K562 (cell line): ENCODE measurements at regions not wholly inside any gene's neighbourhood (a gene's known extent, or its start where the extent isn't known, plus 50 kb on each side); places are given as distances from the start of the nearest gene placed in this dataset.

Source experiments
- ATAC-seq: fragments of 200-7000 bp; cut with Tn5 transposase; 3 replicates; pipeline ENCODE4 v1.9.1; 2020; ENCODE audit warnings: moderate library complexity
- BruUV-seq: library from RNA; stranded (reverse); fragments of 400-500 nt; replicated peaks from 2 replicates; lab custom pipeline; 2021; lab: Mats Ljungman, UMichigan
- CTCF ChIA-PET: fragments of 300-600 bp; formaldehyde crosslinking; extraction: SDS; loops from one replicate; lab custom pipeline; 2021; ENCODE audit warnings: low intra/inter-chr PET ratio; lab: Yijun Ruan, JAX
- POLR2A ChIA-PET: fragments of 300-600, 350-650 bp; sonication (Branson Sonifier 250); formaldehyde crosslinking; extraction: SDS; loops from one replicate; lab custom pipeline; 2021; ENCODE audit warnings: antibody characterized with exemption, inconsistent platforms; lab: Yijun Ruan, JAX
- DNase-seq, 4 experiments: peaks; one replicate each; pipeline versions ENCODE4 v3.0.0 to v3.0.0-alpha.2; 2011 to 2018; ENCODE audit warnings: low spot score in 3 of 4, mixed read lengths in 3 of 4; ENCODE audit errors: extremely low read depth in 1 of 4
- FAIRE-seq: peaks from 2 replicates; lab custom pipeline; 2011; peaks lifted over from hg19 to GRCh38; lab: Jason Lieb, UNC
- H2AFZ ChIP-seq: 2 replicates; pipeline ENCODE4 v1.6.0; 2011; ENCODE audit warnings: low read depth, low read length, control low read depth, inconsistent platforms
- H3K27ac ChIP-seq: fragments of 200-600 bp; 3 replicates; pipeline ENCODE4 v1.8.0; 2011; ENCODE audit warnings: low read depth, mild to moderate bottlenecking, control low read depth, inconsistent platforms, low read length, moderate library complexity, mixed read lengths; ENCODE audit errors: extremely low read depth
- H3K27me3 ChIP-seq, 2 experiments: fragments of 300-600 bp in 1 of 2; 2 replicates in 1 of 2; 3 replicates in 1 of 2; pipeline versions ENCODE4 v1.6.0 to v1.8.0; 2011; ENCODE audit warnings: inconsistent platforms in 2 of 2, low read length in 2 of 2, mild to moderate bottlenecking in 1 of 2, mixed read lengths in 1 of 2, moderate library complexity in 1 of 2; ENCODE audit not compliant: control insufficient read depth in 2 of 2, insufficient read depth in 2 of 2
- H3K36me3 ChIP-seq: fragments of 300-600 bp; 3 replicates; pipeline ENCODE4 v1.8.0; 2011; ENCODE audit warnings: mild to moderate bottlenecking, low read length, inconsistent platforms; ENCODE audit not compliant: control insufficient read depth, insufficient read depth
- H3K4me1 ChIP-seq, 2 experiments: fragments of 200-600 bp in 1 of 2; replicated peaks in 1 of 2; 2 replicates in 1 of 2; 3 replicates in 1 of 2; pipeline versions ENCODE4 v1.5.1 to v1.8.0; 2011; ENCODE audit warnings: inconsistent platforms in 2 of 2, low read length in 2 of 2, mild to moderate bottlenecking in 1 of 2, mixed read lengths in 1 of 2, moderate library complexity in 1 of 2; ENCODE audit not compliant: control insufficient read depth in 2 of 2, insufficient read depth in 2 of 2
- H3K4me2 ChIP-seq: 2 replicates; pipeline ENCODE4 v1.6.1; 2011; ENCODE audit warnings: low read length, control low read depth, inconsistent platforms, mixed read lengths; ENCODE audit not compliant: insufficient read depth
- H3K4me3 ChIP-seq: fragments of 200-600 bp; sonication (generic), shearing (Covaris generic); 2 replicates; pipeline ENCODE4 v1.5.1; 2016; ENCODE audit warnings: control low read depth, inconsistent platforms
- H3K79me2 ChIP-seq: fragments of 200-600 bp; 3 replicates; pipeline ENCODE4 v1.8.0; 2011; ENCODE audit warnings: low read length, inconsistent platforms; ENCODE audit not compliant: control insufficient read depth, insufficient read depth
- H3K9ac ChIP-seq, 2 experiments: 2 replicates each; pipeline versions ENCODE4 v1.6.0 to v1.6.1; 2011; ENCODE audit warnings: low read depth in 2 of 2, low read length in 2 of 2, control low read depth in 1 of 2, inconsistent platforms in 1 of 2, mild to moderate bottlenecking in 1 of 2, mixed read lengths in 1 of 2; ENCODE audit not compliant: insufficient read depth in 1 of 2
- H3K9me1 ChIP-seq: one replicate; pipeline ENCODE4 v1.6.0; 2011; ENCODE audit warnings: inconsistent platforms, mild to moderate bottlenecking, low read length, moderate library complexity; ENCODE audit not compliant: control insufficient read depth, insufficient read depth
- H3K9me3 ChIP-seq: replicated peaks from 2 replicates; pipeline ENCODE4 v1.5.1; 2011; ENCODE audit warnings: low read depth, low read length, inconsistent platforms; ENCODE audit not compliant: control insufficient read depth, insufficient read depth
- H4K20me1 ChIP-seq: replicated peaks from 2 replicates; pipeline ENCODE4 v1.6.1; 2011; ENCODE audit warnings: low read length, inconsistent platforms, mixed read lengths; ENCODE audit not compliant: control insufficient read depth, insufficient read depth
- CREM ChIP-seq: IDR thresholded peaks from 2 replicates; pipeline ENCODE4 v1.6.1; 2014; ENCODE audit warnings: antibody characterized with exemption, low read depth
- HNRNPL ChIP-seq: fragments of 200-400 bp; formaldehyde crosslinking; IDR thresholded peaks from 2 replicates; pipeline ENCODE4 v1.6.1; 2017; ENCODE audit warnings: low read depth, mild to moderate bottlenecking, low read length
- POLR2G ChIP-seq: fragments of 200-400 bp; formaldehyde crosslinking; IDR thresholded peaks from 2 replicates; pipeline ENCODE4 v1.6.1; 2017; ENCODE audit warnings: low read depth, mild to moderate bottlenecking, antibody characterized with exemption, low read length, moderate library complexity
- ZBTB17 ChIP-seq: fragments of 450-650 bp; formaldehyde crosslinking; IDR thresholded peaks from 2 replicates; pipeline ENCODE4 v1.4.0; 2020; ENCODE audit warnings: mild to moderate bottlenecking
- ZNF146 ChIP-seq: IDR thresholded peaks from one replicate; pipeline ENCODE4 v1.6.1; 2018; ENCODE audit warnings: missing compliant biosample characterization; ENCODE audit not compliant: unreplicated experiment
- ZNF277 ChIP-seq: fragments of 250-450 bp; sonication (Bioruptor Pico); IDR thresholded peaks from 2 replicates; pipeline ENCODE4 v1.8.0; 2022; ENCODE audit warnings: inconsistent platforms, mild to moderate bottlenecking, moderate library complexity, borderline replicate concordance
- ZNF830 ChIP-seq: fragments of 250-450 bp; sonication (Bioruptor Pico); IDR thresholded peaks from 2 replicates; pipeline ENCODE4 v1.5.0; 2021; ENCODE audit warnings: mild to moderate bottlenecking
- WGBS: fragments of 100-300 bp; shearing (Covaris generic); methylation state at CpG from one replicate; pipeline ENCODE4 v1.1.6; 2016; ENCODE audit warnings: low coverage, mixed read lengths; ENCODE audit not compliant: insufficient coverage; ENCODE audit errors: missing lambda C conversion rate; 5-methylcytosine and 5-hydroxymethylcytosine counted together
- in situ Hi-C: fragments of 300-500 bp; cut with MboI; formaldehyde crosslinking; loops from 4 replicates; pipeline ENCODE4 v1.15.0; 2018; ENCODE audit warnings: inconsistent platforms, mixed read lengths
- intact Hi-C: fragments of 100-400 bp; cut with micrococcal nuclease; formaldehyde crosslinking; loops from 2 replicates; pipeline ENCODE4 v1.14.2; 2022

- no peak for FAIRE-seq
Measured at GRCh38 chr1:68623700-68624099, 126.8 kb upstream of the DEPDC1 start.

GRCh38 chr1:68624233-68624632 is 127.4 kb upstream of the DEPDC1 start:
- Histone ChIP-seq H3K4me3 (no peak overlapping the region), H3K27me3 (no peaks in the 10 kb centered on the region), H3K9me3 (peaks cover 4% of the 10 kb centered on the region; the same call in 1 of the 2 replicates), H3K4me1 (no peaks in the 10 kb centered on the region), H2AFZ (no peak overlapping the region), H3K9me1 (no peaks in the 10 kb centered on the region), H3K79me2 (no peaks in the 10 kb centered on the region), H3K27ac (no peak overlapping the region), H3K4me2 (no peak overlapping the region), H3K36me3 (no peaks in the 10 kb centered on the region), H4K20me1 (no peaks in the 10 kb centered on the region), H3K9ac (no peak overlapping the region)
- no peak for FAIRE-seq
- in situ Hi-C loops: no loop called here
- POLR2A ChIA-PET: no interaction called here
- DNase-seq: no peak
- intact Hi-C loops: no loop called here
- no TSS peak for BruUV-seq
- 0% methylated on average over 3 of the region's 3 CpGs for WGBS
- TF ChIP-seq HNRNPL (no peak), ZNF830 (no peak), ZNF277 (no peak)
- CTCF ChIA-PET: no interaction called here
- ATAC-seq: no peak

More at GRCh38 chr1:68623700-68624099, 126.8 kb upstream of the DEPDC1 start:
- no peak for ATAC-seq
- WGBS: 0% methylated on average over 2 of the region's 2 CpGs
- no peak for DNase-seq
- ChIA-PET CTCF (no interaction called here), POLR2A (no interaction called here)
- no peaks in the 10 kb centered on the region for H4K20me1 ChIP-seq
- no TSS peak for BruUV-seq
- H3K4me1 ChIP-seq: no peaks in the 10 kb centered on the region
- no peaks in the 10 kb centered on the region for H3K9me1 ChIP-seq
- in situ Hi-C loops: no loop called here
- TF ChIP-seq CREM (no peak), ZNF146 (CRISPR knock-in tag) (no peak), POLR2G (no peak), ZBTB17 (CRISPR knock-in tag) (no peak)
- H3K27ac ChIP-seq: no peak overlapping the region
- no peaks in the 10 kb centered on the region for H3K79me2 ChIP-seq
- peaks cover 4% of the 10 kb centered on the region for H3K9me3 ChIP-seq
- no peaks in the 10 kb centered on the region for H3K27me3 ChIP-seq
- no peak overlapping the region for H3K4me2 ChIP-seq
- intact Hi-C loops: no loop called here
- no peak overlapping the region for H3K4me3 ChIP-seq
- H3K36me3 ChIP-seq: no peaks in the 10 kb centered on the region
- no peak overlapping the region for H3K9ac ChIP-seq
- H2AFZ ChIP-seq: no peak overlapping the region
